NCI-H226 (cell line): ENCODE measurements at regions not wholly inside any gene's neighbourhood (a gene's known extent, or its start where the extent isn't known, plus 50 kb on each side); places are given as distances from the start of the nearest gene placed in this dataset.
A peak's percentile ranks its signal among the peaks of the same experiment; 100 is the strongest.

Source experiments
- DNase-seq: peaks from one replicate; pipeline ENCODE4 v3.0.0-alpha.2; 2015

DNA sequence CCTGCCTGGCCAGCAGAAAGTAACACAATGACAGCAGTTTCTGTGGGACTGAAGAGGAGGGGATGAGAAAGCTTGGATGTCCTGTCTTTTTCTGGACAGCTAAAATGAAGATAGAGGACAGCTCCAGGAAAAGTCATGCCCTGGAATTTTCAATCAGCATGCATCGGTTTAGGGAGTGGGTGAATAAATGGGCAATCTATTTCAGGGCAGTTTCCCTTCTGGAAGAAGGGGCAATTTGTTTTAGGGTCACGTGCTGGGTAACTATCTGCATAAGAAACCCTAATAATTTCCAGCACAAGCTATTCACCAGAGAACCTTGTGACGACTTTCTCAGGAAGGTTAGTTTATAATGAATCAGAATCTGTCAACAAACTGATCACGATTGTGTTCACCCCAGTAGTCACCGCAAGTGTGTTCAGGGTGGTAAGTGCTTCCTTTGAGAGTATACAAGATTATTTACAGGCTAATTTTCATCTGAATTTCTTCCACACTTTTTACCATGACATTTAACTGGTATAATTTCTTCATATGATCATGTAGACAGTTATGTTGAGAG, 318.0 kb upstream of the GBE1 start:
- no peak for DNase-seq

GRCh38 chr3:82078246-82078645, 316.8 kb upstream of the GBE1 start:
- DNase-seq, result no peak

DNA sequence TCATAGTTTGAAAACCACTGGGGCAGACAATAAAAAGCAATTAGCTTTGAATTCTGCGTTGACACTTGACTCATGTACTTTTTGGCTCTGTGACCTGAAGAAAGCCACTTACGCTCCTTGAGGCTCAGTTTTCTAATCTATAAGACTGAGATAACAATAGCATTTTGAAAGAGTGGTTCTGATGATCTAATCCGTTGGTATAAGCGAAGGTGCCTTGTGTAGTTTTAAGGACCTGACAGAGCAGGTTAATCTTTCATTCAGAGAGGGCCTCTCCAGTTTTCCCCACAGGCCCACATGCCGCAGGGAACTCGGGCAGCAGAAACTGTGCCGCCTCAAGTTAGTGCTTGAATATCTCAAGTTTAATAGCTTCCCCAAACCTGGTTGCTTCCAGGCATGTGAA, 306.0 kb upstream of the GBE1 start:
- DNase-seq, result no peak

GRCh38 chr3:82058809-82059208, 297.4 kb upstream of the GBE1 start:
- DNase-seq, result no peak

- DNase-seq, result peak; percentile 67
These were observed 294.3 kb upstream of the GBE1 start for GRCh38 chr3:82055792-82056191.

DNA sequence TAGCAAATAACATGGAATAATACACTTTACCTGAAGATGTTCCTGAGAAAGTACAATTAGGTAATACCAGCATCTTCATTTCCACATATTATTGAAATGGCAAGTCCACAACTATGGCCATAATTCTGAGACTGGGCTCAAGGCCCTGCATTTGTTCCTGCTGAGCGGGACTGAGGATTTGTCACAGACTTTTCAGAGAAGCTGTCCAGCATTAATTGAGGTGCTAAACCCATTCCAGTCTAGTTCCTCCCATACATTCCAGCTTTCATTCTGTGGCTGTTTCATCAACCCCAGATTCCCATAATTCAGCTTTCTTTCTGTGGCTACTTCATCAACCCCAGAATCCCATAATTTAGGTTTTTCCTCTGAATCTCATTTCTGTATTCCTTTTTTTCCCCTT, 293.4 kb upstream of the GBE1 start:
- DNase-seq, result no peak

DNA sequence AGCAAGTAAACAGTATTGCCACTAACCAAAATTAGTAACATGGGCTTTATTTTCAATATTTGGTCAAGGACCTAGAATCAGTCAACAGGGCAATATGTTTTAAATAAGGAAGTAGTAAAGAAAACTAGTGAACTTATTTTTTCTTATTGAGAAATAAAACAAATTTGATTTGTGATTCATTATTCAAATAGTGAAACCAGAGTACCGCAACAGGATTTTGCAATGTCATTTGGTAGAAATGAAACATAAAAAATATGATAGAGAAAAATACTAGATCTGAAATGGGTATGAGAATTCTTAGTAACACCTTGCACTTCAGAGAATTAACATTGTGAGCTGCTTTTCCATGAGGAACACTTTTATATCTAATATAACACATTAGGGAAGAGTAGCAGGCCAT, 291.8 kb upstream of the GBE1 start:
- DNase-seq, result no peak

DNA sequence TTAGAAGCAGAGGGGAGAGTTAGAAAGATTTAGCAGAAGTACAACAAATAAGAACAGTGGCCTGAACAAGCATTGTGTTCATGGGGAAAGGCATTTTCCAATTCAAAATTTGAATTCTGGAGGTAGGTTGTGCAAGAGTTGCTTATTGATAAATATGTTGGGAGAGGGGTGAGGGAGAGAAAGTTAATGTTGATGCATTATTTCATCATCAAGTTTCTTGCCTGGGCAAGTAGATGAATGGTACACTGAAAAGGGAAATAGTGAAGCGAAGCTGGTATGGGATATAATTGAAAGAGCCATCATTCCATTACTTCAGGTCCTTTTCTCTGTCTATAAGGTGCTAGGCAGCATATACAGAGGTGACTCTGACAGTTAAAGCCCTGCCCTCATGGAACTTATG, 288.9 kb upstream of the GBE1 start:
- DNase-seq, result no peak

GRCh38 chr3:82048711-82049110, 287.3 kb upstream of the GBE1 start:
- no peak for DNase-seq

DNA sequence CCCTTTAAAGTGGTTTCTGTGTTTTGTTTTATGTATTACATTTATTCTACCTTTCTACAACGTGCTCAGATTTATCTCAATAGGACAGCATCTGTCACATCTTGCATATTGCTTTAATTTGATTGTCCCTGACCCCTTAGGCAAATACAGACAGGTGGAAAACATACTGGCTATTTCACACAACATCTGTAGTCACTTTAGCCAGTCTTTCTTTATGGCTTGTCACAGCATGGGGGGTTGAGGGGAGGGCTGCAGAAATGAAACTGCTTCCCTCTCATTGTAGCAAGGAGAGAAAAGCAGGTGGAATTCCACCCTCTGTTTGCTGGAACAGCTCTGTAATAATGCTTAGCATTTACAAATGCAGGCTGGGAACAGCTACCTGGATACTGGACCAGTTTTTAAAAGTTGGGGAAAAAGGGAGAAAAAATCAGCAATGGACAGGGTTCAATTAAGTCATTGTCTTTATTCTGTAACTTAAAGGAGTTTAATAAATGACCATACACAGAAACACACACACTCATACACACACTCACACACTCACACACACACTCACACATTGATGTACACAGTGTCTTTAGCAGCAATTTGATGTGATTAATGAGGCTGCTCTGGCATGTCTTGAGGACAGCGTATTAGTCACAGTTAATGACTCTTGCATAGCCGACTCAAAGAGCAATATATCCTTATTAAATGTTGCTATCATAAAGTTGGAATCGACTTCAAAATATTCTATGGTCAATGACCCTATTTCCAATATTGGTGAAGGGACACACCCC, 283.7 kb upstream of the GBE1 start:
- no peak for DNase-seq

GRCh38 chr3:82038556-82038955, 277.1 kb upstream of the GBE1 start:
- DNase-seq, result no peak

DNA sequence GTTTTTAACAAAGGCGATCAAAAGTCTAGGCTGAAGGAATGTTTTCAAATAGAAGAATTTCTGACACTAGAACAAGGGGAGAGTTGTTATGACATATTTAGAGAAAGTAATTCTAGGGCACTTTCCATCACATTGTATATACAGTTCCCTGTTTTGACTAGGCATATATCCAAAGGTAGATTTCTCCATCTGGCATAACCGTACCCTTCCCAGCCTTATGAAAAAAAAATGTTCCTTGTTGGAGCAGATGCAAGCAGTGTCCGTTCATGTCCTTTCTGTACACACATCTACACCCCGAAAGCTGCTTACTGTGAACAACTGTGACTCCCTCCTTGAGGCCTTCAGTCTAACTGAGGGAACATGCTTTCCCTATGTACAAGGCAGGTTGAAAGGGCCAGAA, 271.7 kb upstream of the GBE1 start:
- no peak for DNase-seq

GRCh38 chr3:82031596-82031995, 270.2 kb upstream of the GBE1 start:
- DNase-seq, result no peak

- DNase-seq, result no peak
These were observed 269.5 kb upstream of the GBE1 start for GRCh38 chr3:82030916-82031315.

GRCh38 chr3:82022836-82023235, 261.4 kb upstream of the GBE1 start:
- DNase-seq, result no peak

DNA sequence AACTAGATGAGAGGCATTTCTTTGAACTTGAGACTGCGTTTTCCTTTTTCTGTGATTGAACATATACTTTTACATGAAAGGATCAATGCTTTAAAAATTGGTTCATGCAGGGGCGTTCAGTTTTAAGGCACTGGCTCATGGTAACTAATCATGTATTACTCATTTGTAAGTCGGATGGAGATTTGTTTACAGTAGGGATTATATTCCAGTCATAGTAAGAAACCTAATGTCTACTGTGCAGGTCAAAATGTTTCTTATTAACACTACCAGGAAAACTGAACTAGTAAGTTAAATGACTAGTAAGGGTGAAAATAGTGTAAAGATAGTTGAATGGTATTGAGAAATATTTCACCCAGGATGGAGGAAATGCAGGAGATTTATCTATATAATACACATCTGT, 258.8 kb upstream of the GBE1 start:
- DNase-seq, result no peak

GRCh38 chr3:82015241-82015640, 253.8 kb upstream of the GBE1 start:
- DNase-seq, result no peak

GRCh38 chr3:82012775-82013174, 251.3 kb upstream of the GBE1 start:
- no peak for DNase-seq

DNA sequence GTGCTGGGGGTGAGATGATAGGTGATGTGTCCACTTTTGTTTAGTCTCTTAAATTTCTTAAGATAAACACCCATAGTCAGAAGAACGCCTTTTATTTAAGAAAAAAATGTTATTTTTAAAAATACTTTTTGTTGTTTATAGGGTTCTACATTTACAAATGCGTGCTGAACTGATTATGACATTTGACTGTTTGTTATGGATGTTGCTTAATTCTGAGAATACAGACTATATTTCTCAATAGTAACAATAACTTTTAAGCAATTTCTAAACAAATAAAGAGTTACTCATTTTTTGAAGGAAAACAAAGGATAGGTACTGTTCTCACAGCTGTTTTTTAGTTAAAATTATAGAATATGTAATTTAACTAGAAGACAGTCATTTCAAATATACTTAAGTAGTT, 249.9 kb upstream of the GBE1 start:
- no peak for DNase-seq

GRCh38 chr3:82005266-82005665, 243.8 kb upstream of the GBE1 start:
- DNase-seq, result no peak

GRCh38 chr3:82004266-82004665, 242.8 kb upstream of the GBE1 start:
- no peak for DNase-seq

DNA sequence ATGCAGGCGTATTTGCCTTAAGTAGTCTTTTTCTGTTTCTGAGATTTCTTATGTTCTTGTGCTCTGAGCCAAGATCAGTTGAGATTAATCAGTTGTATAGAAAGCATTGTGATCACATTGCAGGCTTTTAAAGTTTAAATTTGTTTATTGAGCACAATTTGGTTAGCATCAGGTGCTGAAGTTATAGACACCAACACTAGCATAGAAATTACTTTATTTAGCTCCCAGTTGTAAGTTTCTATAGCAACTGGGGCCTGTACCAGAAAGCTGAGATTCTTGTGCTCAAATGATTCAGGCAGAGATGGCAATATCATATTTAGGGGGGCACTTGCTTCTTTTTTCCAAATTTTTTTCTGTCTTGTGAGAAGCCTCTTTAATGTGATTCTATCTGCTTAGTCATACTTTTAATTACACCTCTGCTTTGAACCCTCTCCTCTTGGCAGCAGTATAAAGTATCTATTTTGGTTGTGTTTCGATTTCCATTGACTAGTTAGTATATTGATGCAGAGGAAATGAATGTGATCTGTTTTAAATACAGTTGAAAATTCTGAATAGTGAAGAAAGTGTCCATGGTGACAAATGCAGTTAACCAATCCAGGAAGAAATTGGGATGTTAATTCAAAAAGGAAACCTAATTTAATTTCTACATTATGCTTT, 241.7 kb upstream of the GBE1 start:
- no peak for DNase-seq

DNA sequence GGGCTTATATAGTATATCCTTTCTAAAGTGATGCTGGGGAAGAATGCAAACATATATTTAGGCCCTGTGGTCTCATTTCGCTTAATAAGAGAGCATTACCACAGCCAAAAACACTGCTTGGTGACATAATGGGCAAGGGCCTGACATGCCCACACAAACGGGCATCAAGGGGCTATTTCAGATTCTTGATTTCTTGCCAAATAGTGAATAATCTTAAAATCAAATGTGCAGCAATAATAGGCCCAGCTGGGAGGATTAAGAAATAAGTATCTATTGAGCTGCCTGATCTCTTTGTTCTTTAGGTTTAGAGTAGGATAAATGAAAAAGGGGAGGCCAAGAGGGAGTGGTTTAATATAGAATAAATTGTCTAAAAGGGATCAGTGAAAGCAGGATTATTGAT, 241.0 kb upstream of the GBE1 start:
- no peak for DNase-seq

GRCh38 chr3:82001276-82001923, 240.0 kb upstream of the GBE1 start:
- DNase-seq, result no peak
